ENCODE measurements at regions not wholly inside any gene's neighbourhood (a gene's known extent, or its start where the extent isn't known, plus 50 kb on each side); places are given as distances from the start of the nearest gene placed in this dataset.

- no peak for TF ChIP-seq EZH2 (IDR thresholded peaks at IDR 0.05; ENCODE audit: borderline replicate concordance)
- TF ChIP-seq, protein P1, sequence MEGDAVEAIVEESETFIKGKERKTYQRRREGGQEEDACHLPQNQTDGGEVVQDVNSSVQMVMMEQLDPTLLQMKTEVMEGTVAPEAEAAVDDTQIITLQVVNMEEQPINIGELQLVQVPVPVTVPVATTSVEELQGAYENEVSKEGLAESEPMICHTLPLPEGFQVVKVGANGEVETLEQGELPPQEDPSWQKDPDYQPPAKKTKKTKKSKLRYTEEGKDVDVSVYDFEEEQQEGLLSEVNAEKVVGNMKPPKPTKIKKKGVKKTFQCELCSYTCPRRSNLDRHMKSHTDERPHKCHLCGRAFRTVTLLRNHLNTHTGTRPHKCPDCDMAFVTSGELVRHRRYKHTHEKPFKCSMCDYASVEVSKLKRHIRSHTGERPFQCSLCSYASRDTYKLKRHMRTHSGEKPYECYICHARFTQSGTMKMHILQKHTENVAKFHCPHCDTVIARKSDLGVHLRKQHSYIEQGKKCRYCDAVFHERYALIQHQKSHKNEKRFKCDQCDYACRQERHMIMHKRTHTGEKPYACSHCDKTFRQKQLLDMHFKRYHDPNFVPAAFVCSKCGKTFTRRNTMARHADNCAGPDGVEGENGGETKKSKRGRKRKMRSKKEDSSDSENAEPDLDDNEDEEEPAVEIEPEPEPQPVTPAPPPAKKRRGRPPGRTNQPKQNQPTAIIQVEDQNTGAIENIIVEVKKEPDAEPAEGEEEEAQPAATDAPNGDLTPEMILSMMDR (IDR thresholded peaks at IDR 0.05; ENCODE audit: poor library complexity) = no peak
- TF ChIP-seq EZH2phosphoT487 (IDR thresholded peaks at IDR 0.05; ENCODE audit: low read depth, severe bottlenecking, unreplicated experiment) = no peak
- Histone ChIP-seq H3K4me1 (ENCODE audit: insufficient read depth) (peaks cover 18% of the 10 kb centered on the region), H3K4me2 (no peak overlapping the region), H3K9me3 (ENCODE audit: low read depth) (no peaks in the 10 kb centered on the region), H3K79me2 (no peaks in the 10 kb centered on the region), H3K27me3 (no peaks in the 10 kb centered on the region), H3K9me2 (replicated peaks; ENCODE audit: insufficient read depth) (no peaks in the 10 kb centered on the region), H3K27ac (no peak overlapping the region), H3K4me3 (no peak overlapping the region), H2AFZ (no peak overlapping the region), H3K36me3 (replicated peaks; ENCODE audit: insufficient read depth, low read depth) (no peaks in the 10 kb centered on the region), H4K20me1 (ENCODE audit: insufficient read depth, poor library complexity, severe bottlenecking) (no peaks in the 10 kb centered on the region)
- peak; percentile 3 for DNase-seq (ENCODE audit: low spot score)
- WGBS (ENCODE audit: low lambda C conversion rate, missing lambda C conversion rate) = 87% methylated on average over 13 of the region's 13 CpGs
These were observed 101.0 kb upstream of the CASZ1 start for GRCh38 chr1:10897321-10897980.

DNA sequence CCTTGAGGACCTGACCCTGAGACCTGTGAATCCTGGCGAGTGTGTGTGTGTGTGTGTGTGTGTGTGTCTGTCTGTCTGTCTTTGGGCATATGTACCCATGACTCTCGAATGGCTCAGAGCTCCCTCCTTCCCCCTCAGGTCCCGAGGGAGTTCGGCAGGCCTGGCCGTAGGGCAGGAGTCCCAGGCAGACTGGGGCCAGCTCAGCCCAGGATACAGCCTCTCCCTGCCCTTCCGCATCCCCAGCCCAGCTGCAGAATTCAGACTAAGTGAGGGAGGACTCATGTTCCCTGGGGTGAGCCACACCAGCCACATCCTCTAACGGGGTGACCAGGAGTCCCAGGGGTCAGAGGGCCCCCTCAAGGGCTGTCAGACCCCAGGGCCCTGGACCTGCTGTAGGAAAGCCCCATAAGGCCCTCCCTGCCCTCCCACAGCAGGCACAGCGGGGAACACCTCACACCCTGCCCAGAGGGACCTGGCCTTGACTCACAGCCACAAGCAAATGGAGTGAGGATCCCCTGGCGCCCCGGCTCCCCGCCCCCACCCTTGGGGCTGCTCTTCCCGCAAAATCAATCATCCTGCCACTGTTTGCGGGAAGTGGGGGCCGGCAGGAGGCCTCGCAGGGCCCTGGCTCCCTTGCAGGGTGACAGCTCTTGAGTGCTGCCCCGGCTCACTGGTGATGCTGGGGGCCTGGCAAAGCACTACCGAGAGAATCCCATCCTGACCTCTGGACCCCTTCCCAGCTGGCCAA is 101.7 kb upstream of the CASZ1 start:
- 58% methylated on average over 14 of the region's 17 CpGs for WGBS (ENCODE audit: low lambda C conversion rate, missing lambda C conversion rate)
- no peak overlapping the region for H2AFZ ChIP-seq
- peak; percentile 21 for DNase-seq (ENCODE audit: low spot score)

GRCh38 chr1:10898921-10899320 is 102.5 kb upstream of the CASZ1 start:
- no peaks in the 10 kb centered on the region for H3K9me2 ChIP-seq (replicated peaks; ENCODE audit: insufficient read depth)
- no peak overlapping the region for H3K27ac ChIP-seq
- no peaks in the 10 kb centered on the region for H3K36me3 ChIP-seq (replicated peaks; ENCODE audit: insufficient read depth, low read depth)
- no peak overlapping the region for H3K4me3 ChIP-seq
- H3K27me3 ChIP-seq = no peaks in the 10 kb centered on the region
- no peak for DNase-seq (ENCODE audit: low spot score)
- 92% methylated on average over 9 of the region's 9 CpGs for WGBS (ENCODE audit: low lambda C conversion rate, missing lambda C conversion rate)
- H2AFZ ChIP-seq = no peak overlapping the region
- no peaks in the 10 kb centered on the region for H3K9me3 ChIP-seq (ENCODE audit: low read depth)
- TF ChIP-seq, protein P1 (IDR thresholded peaks at IDR 0.05; ENCODE audit: poor library complexity) = no peak
- TF ChIP-seq EZH2 (IDR thresholded peaks at IDR 0.05; ENCODE audit: borderline replicate concordance) (no peak), EZH2phosphoT487 (IDR thresholded peaks at IDR 0.05; ENCODE audit: low read depth, severe bottlenecking, unreplicated experiment) (no peak)
- no peak overlapping the region for H3K4me2 ChIP-seq
- peaks cover 18% of the 10 kb centered on the region for H3K4me1 ChIP-seq (ENCODE audit: insufficient read depth)
- H3K79me2 ChIP-seq = no peaks in the 10 kb centered on the region
- no peaks in the 10 kb centered on the region for H4K20me1 ChIP-seq (ENCODE audit: insufficient read depth, poor library complexity, severe bottlenecking)

More for the DNA sequence above, 101.7 kb upstream of the CASZ1 start:
- no peak overlapping the region for H3K27ac ChIP-seq
- H3K4me1 ChIP-seq (ENCODE audit: insufficient read depth) = peaks cover 18% of the 10 kb centered on the region
- H3K79me2 ChIP-seq = no peaks in the 10 kb centered on the region
- no peaks in the 10 kb centered on the region for H3K9me3 ChIP-seq (ENCODE audit: low read depth)
- H4K20me1 ChIP-seq (ENCODE audit: insufficient read depth, poor library complexity, severe bottlenecking) = no peaks in the 10 kb centered on the region
- H3K4me2 ChIP-seq = no peak overlapping the region
- no peaks in the 10 kb centered on the region for H3K27me3 ChIP-seq
- no peaks in the 10 kb centered on the region for H3K36me3 ChIP-seq (replicated peaks; ENCODE audit: insufficient read depth, low read depth)
- no peak overlapping the region for H3K4me3 ChIP-seq
- TF ChIP-seq, protein P1 (IDR thresholded peaks at IDR 0.05; ENCODE audit: poor library complexity) = no peak
- TF ChIP-seq EZH2phosphoT487 (IDR thresholded peaks at IDR 0.05; ENCODE audit: low read depth, severe bottlenecking, unreplicated experiment) (no peak), EZH2 (IDR thresholded peaks at IDR 0.05; ENCODE audit: borderline replicate concordance) (no peak)
- H3K9me2 ChIP-seq (replicated peaks; ENCODE audit: insufficient read depth) = no peaks in the 10 kb centered on the region
